ENCODE measurements at regions not wholly inside any gene's neighbourhood (a gene's known extent, or its start where the extent isn't known, plus 50 kb on each side); places are given as distances from the start of the nearest gene placed in this dataset.

- Mint-ChIP-seq H3K4me3 (ENCODE audit: low read depth, unreplicated experiment) (no peak overlapping the region), H3K27me3 (ENCODE audit: unreplicated experiment) (peaks cover 61% of the 10 kb centered on the region), H3K27ac (ENCODE audit: unreplicated experiment) (no peak overlapping the region), H3K4me1 (ENCODE audit: low read depth, unreplicated experiment) (no peaks in the 10 kb centered on the region), H3K9me3 (ENCODE audit: low read depth, unreplicated experiment) (peaks cover 2% of the 10 kb centered on the region), H3K36me3 (ENCODE audit: insufficient read depth, unreplicated experiment) (no peaks in the 10 kb centered on the region)
- DNase-seq: no peak
- intact Hi-C loops (cut with micrococcal nuclease; ENCODE audit: unreplicated experiment): loop anchor here (10.0 kb wide), 1 partner anchor 51 kb away; no protein-coding TSS in a partner anchor
- CTCF ChIA-PET: no interaction called here
- no TSS peak for BruUV-seq (replicated peaks)
- no peak for TF ChIP-seq CTCF (IDR thresholded peaks at IDR 0.05; ENCODE audit: unreplicated experiment)
Observed at GRCh38 chr18:25886283-25886682, 204.1 kb downstream of the SS18 start.

- Mint-ChIP-seq H3K27me3 (ENCODE audit: unreplicated experiment) (peaks cover 74% of the 10 kb centered on the region), H3K36me3 (ENCODE audit: insufficient read depth, unreplicated experiment) (no peaks in the 10 kb centered on the region), H3K9me3 (ENCODE audit: low read depth, unreplicated experiment) (no peaks in the 10 kb centered on the region), H3K4me1 (ENCODE audit: low read depth, unreplicated experiment) (no peaks in the 10 kb centered on the region), H3K4me3 (ENCODE audit: low read depth, unreplicated experiment) (no peak overlapping the region), H3K27ac (ENCODE audit: unreplicated experiment) (no peak overlapping the region)
- CTCF ChIA-PET: no interaction called here
- no peak for DNase-seq
- intact Hi-C loops (cut with micrococcal nuclease; ENCODE audit: unreplicated experiment): loop anchor here (10.0 kb wide), 1 partner anchor 48 kb away; no protein-coding TSS in a partner anchor
- BruUV-seq (replicated peaks): no TSS peak
- no peak for TF ChIP-seq CTCF (IDR thresholded peaks at IDR 0.05; ENCODE audit: unreplicated experiment)
Observed at GRCh38 chr18:25883091-25883490, 207.3 kb downstream of the SS18 start.

- CTCF ChIA-PET: no interaction called here
- Mint-ChIP-seq H3K27ac (ENCODE audit: unreplicated experiment) (no peak overlapping the region), H3K36me3 (ENCODE audit: insufficient read depth, unreplicated experiment) (no peaks in the 10 kb centered on the region)
Observed at GRCh38 chr18:25881149-25881548, 209.3 kb downstream of the SS18 start.

GRCh38 chr18:25880441-25880840 lies 210.0 kb downstream of the SS18 start:
- Mint-ChIP-seq H3K27ac (ENCODE audit: unreplicated experiment) (no peak overlapping the region), H3K27me3 (ENCODE audit: unreplicated experiment) (peaks cover 78% of the 10 kb centered on the region), H3K9me3 (ENCODE audit: low read depth, unreplicated experiment) (no peaks in the 10 kb centered on the region), H3K4me3 (ENCODE audit: low read depth, unreplicated experiment) (no peak overlapping the region), H3K36me3 (ENCODE audit: insufficient read depth, unreplicated experiment) (no peaks in the 10 kb centered on the region), H3K4me1 (ENCODE audit: low read depth, unreplicated experiment) (no peaks in the 10 kb centered on the region)
- no peak for DNase-seq
- no peak for TF ChIP-seq CTCF (IDR thresholded peaks at IDR 0.05; ENCODE audit: unreplicated experiment)
- intact Hi-C loops (cut with micrococcal nuclease; ENCODE audit: unreplicated experiment): loop anchor here (10.0 kb wide), 1 partner anchor 46 kb away; no protein-coding TSS in a partner anchor
- BruUV-seq (replicated peaks): no TSS peak
- CTCF ChIA-PET: no interaction called here

More at GRCh38 chr18:25881149-25881548, 209.3 kb downstream of the SS18 start:
- TF ChIP-seq CTCF (IDR thresholded peaks at IDR 0.05; ENCODE audit: unreplicated experiment): no peak
- Mint-ChIP-seq H3K4me1 (ENCODE audit: low read depth, unreplicated experiment) (no peaks in the 10 kb centered on the region), H3K9me3 (ENCODE audit: low read depth, unreplicated experiment) (no peaks in the 10 kb centered on the region), H3K27me3 (ENCODE audit: unreplicated experiment) (peaks cover 77% of the 10 kb centered on the region), H3K4me3 (ENCODE audit: low read depth, unreplicated experiment) (no peak overlapping the region)
- no TSS peak for BruUV-seq (replicated peaks)
- intact Hi-C loops (cut with micrococcal nuclease; ENCODE audit: unreplicated experiment): loop anchor here (10.0 kb wide), 1 partner anchor 46 kb away; no protein-coding TSS in a partner anchor
- DNase-seq: no peak
